Common myeloid progenitor, CD34-positive (primary cell): ENCODE measurements at regions not wholly inside any gene's neighbourhood (a gene's known extent, or its start where the extent isn't known, plus 50 kb on each side); places are given as distances from the start of the nearest gene placed in this dataset.

Experiments used
- CTCF ChIA-PET: fragments of 350-600 bp; sonication (Branson Sonifier 250); formaldehyde crosslinking; loops from one replicate; lab custom pipeline; 2021; ENCODE audit warnings: antibody characterized with exemption; lab: Charles Lee
- POLR2A ChIA-PET: fragments of 350-600 bp; sonication (Branson Sonifier 250); formaldehyde crosslinking; loops from one replicate; lab custom pipeline; 2021; ENCODE audit warnings: antibody characterized with exemption; lab: Charles Lee
- DNase-seq, 3 donors: peaks; one replicate each; pipeline versions ENCODE4 v3.0.0 to v3.0.0-alpha.2; 2013
- H3K27ac ChIP-seq, 2 experiments: 1 replicate in 1 of 2; 2 replicates in 1 of 2; pipeline ENCODE4 v1.7.0; 2013; ENCODE audit warnings: inconsistent platforms in 2 of 2, low read length in 2 of 2, mild to moderate bottlenecking in 2 of 2, low read depth in 1 of 2, moderate library complexity in 1 of 2; ENCODE audit not compliant: severe bottlenecking in 2 of 2, insufficient read depth in 1 of 2, poor library complexity in 1 of 2
- H3K27me3 ChIP-seq, 5 experiments: replicated peaks in 2 of 5; 1 replicate in 3 of 5; 2 replicates in 2 of 5; pipeline versions ENCODE4 v1.6.1 to v1.7.0; 2013; ENCODE audit warnings: low read length in 4 of 5, mild to moderate bottlenecking in 2 of 5, moderate library complexity in 2 of 5, inconsistent platforms in 1 of 5; ENCODE audit not compliant: insufficient read depth in 5 of 5, control insufficient read depth in 4 of 5
- H3K36me3 ChIP-seq, 4 experiments: 1 replicate in 2 of 4; 2 replicates in 2 of 4; pipeline versions ENCODE4 v1.6.1 to v1.7.0; 2013; ENCODE audit warnings: low read length in 3 of 4, control low read depth in 1 of 4, mild to moderate bottlenecking in 1 of 4; ENCODE audit not compliant: control insufficient read depth in 4 of 4, insufficient read depth in 4 of 4
- H3K4me1 ChIP-seq, 4 experiments: 1 replicate in 3 of 4; 2 replicates in 1 of 4; pipeline versions ENCODE4 v1.6.1 to v1.7.1; 2013; ENCODE audit warnings: low read length in 3 of 4, mild to moderate bottlenecking in 3 of 4, control low read depth in 1 of 4, inconsistent platforms in 1 of 4, moderate library complexity in 1 of 4; ENCODE audit not compliant: control insufficient read depth in 4 of 4, insufficient read depth in 4 of 4; ENCODE audit errors: control extremely low read depth in 1 of 4
- H3K4me3 ChIP-seq, 7 experiments: 1 replicate in 4 of 7; 2 replicates in 3 of 7; pipeline versions ENCODE4 v1.5.1 to v1.7.0; 2013; ENCODE audit warnings: mild to moderate bottlenecking in 7 of 7, low read length in 6 of 7, moderate library complexity in 6 of 7, inconsistent platforms in 2 of 7, low read depth in 2 of 7, control low read depth in 1 of 7; ENCODE audit not compliant: insufficient read depth in 4 of 7, control insufficient read depth in 1 of 7; ENCODE audit errors: extremely low read depth in 1 of 7
- H3K9me3 ChIP-seq, 5 experiments: 1 replicate in 4 of 5; 2 replicates in 1 of 5; pipeline versions ENCODE4 v1.6.1 to v1.7.1; 2013; ENCODE audit warnings: low read length in 4 of 5, mild to moderate bottlenecking in 2 of 5, inconsistent platforms in 1 of 5, low read depth in 1 of 5, moderate library complexity in 1 of 5; ENCODE audit not compliant: control insufficient read depth in 4 of 5, insufficient read depth in 2 of 5; ENCODE audit errors: control extremely low read depth in 1 of 5
- WGBS: methylation state at CpG from one replicate; pipeline ENCODE4 v1.1.5; 2013; ENCODE audit not compliant: insufficient coverage; 5-methylcytosine and 5-hydroxymethylcytosine counted together

DNA sequence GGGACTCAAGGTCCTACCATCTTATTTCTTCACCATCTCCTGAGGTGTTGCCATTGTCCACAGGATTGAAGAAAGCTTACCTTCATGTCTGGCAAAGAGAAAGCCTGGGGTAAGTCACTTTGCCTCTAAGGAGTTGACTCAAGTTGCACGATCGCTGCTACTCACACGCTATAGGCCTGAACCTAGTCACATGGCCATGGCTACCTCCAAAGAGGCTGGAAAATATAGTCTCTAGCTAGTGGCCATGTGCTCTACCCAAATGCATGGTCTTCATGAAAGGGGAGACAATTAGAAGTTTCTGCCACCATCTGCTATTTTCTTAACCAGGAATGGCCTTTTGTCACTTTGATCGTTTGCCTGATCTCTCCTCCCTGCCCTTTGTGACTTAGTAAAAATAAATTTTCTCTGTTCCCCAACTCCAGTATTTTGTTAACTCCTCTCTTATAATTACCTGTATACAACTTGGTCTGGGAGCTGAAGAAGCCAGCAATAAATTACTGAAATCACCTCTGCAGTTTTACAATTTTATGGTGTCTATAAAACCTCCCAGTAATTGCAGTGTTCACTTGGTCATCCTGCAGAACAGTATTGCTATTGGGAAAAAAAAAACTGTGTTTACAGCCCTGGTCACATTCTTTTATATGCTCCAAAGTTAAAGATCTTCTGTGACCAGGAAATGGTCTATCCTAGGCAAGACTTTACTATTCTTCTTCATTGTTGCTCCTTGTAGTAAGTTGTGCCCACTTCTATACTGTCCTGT lies 126.7 kb upstream of the TSPAN5 start:
- H3K9me3 ChIP-seq = no peaks in the 10 kb centered on the region
- peaks cover 0 to 1% (median 0%) of the 10 kb centered on the region in 5 experiments for H3K27me3 ChIP-seq
- DNase-seq = no peak
- H3K27ac ChIP-seq = no peak overlapping the region
- no peaks in the 10 kb centered on the region for H3K36me3 ChIP-seq
- H3K4me3 ChIP-seq = no peak overlapping the region
- CTCF ChIA-PET = no interaction called here
- POLR2A ChIA-PET = no interaction called here
- 100% methylated on average over 4 of the region's 4 CpGs for WGBS
- H3K4me1 ChIP-seq = no peaks in the 10 kb centered on the region

DNA sequence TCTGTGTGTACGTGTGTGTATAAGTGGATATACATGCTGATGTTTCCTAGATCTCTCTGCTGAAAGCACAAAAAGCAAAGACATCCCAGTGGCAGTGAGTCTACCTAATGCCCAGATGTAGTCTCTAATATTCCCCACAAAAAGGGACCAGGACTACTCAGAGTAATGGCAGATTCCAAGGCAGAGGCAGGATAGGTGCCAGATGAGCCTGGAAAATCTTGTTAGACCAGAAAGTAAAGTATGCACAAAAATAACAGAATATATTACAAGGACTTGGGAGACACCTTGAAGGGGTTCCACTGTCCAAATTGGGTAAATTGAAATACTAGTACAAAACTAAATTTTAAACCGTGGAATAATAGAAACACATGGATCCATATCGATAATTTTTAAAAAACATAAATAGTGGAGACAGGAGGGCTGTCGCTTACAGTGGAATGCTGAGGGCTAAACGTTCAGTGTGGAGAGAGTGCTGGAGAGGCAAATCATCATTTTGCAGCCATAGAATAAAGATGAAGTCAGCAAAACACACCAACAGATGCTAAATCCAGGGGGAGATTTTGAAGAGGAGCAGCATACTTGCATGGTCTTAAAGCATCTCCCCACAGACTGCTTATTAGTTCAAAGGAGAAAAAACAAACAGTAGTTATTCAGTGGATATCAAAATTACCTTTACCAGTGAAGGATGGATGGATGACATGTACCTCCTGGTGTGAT lies 123.4 kb upstream of the TSPAN5 start:
- POLR2A ChIA-PET = no interaction called here

DNA sequence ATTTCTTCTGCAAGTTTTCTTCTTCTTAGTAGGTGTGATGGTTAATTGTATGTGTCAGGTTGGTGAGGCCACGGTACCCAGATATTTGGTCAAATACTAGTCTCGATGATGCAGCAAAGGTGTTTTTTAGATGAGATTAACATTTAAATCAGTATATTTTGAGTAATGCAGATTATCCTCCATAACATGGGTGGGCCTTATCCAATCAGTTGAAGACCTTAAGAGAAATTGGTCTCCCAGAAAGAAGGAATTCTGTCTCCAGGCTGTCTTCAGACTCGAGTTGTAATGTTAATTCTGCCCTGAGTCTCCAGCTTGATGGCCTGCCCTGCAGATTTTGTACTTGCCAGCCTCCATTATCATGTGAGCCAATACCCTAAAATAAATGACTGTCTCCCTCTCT lies 122.5 kb upstream of the TSPAN5 start:
- ChIA-PET POLR2A (no interaction called here), CTCF (no interaction called here)
- no peak overlapping the region for H3K4me3 ChIP-seq
- H3K27me3 ChIP-seq = peaks cover 0 to 1% (median 0%) of the 10 kb centered on the region in 5 experiments
- no peaks in the 10 kb centered on the region for H3K4me1 ChIP-seq
- H3K36me3 ChIP-seq = no peaks in the 10 kb centered on the region
- DNase-seq = no peak
- no peak overlapping the region for H3K27ac ChIP-seq
- no peaks in the 10 kb centered on the region for H3K9me3 ChIP-seq
- 100% methylated on average over 1 of the region's 3 CpGs for WGBS

More for the DNA sequence above, 123.4 kb upstream of the TSPAN5 start:
- Histone ChIP-seq H3K4me3 (no peak overlapping the region), H3K9me3 (no peaks in the 10 kb centered on the region), H3K36me3 (no peaks in the 10 kb centered on the region), H3K27me3 (peaks cover 0 to 1% (median 0%) of the 10 kb centered on the region in 5 experiments), H3K27ac (no peak overlapping the region), H3K4me1 (no peaks in the 10 kb centered on the region)
- 100% methylated on average over 1 of the region's 5 CpGs for WGBS
- CTCF ChIA-PET = no interaction called here
- no peak for DNase-seq

GRCh38 chr4:98779088-98779487 lies 120.7 kb upstream of the TSPAN5 start:
- H3K27me3 ChIP-seq = peaks cover 0 to 1% (median 0%) of the 10 kb centered on the region in 5 experiments
- no peaks in the 10 kb centered on the region for H3K4me1 ChIP-seq
- ChIA-PET POLR2A (no interaction called here), CTCF (no interaction called here)
- no peaks in the 10 kb centered on the region for H3K36me3 ChIP-seq
- H3K4me3 ChIP-seq = no peak overlapping the region
- no peak for DNase-seq
- WGBS = 93% methylated on average over 3 of the region's 3 CpGs
- no peak overlapping the region for H3K27ac ChIP-seq
- H3K9me3 ChIP-seq = no peaks in the 10 kb centered on the region

GRCh38 chr4:98778206-98778605 lies 119.8 kb upstream of the TSPAN5 start:
- DNase-seq = no peak
- Histone ChIP-seq H3K27me3 (peaks cover 0 to 1% (median 0%) of the 10 kb centered on the region in 5 experiments), H3K4me3 (no peak overlapping the region), H3K36me3 (no peaks in the 10 kb centered on the region), H3K9me3 (no peaks in the 10 kb centered on the region), H3K4me1 (no peaks in the 10 kb centered on the region), H3K27ac (no peak overlapping the region)
- POLR2A ChIA-PET = no interaction called here
- CTCF ChIA-PET = no interaction called here
- 100% methylated on average over 1 of the region's 4 CpGs for WGBS

GRCh38 chr4:98775672-98776071 lies 117.3 kb upstream of the TSPAN5 start:
- ChIA-PET CTCF (no interaction called here), POLR2A (no interaction called here)
- H3K27me3 ChIP-seq = no peaks in the 10 kb centered on the region
- no CpG with 5 or more reads among the region's 2 CpGs for WGBS
- no peak for DNase-seq
- H3K36me3 ChIP-seq = no peaks in the 10 kb centered on the region
- no peaks in the 10 kb centered on the region for H3K4me1 ChIP-seq
- H3K4me3 ChIP-seq = no peak overlapping the region
- H3K9me3 ChIP-seq = no peaks in the 10 kb centered on the region
- H3K27ac ChIP-seq = no peak overlapping the region

GRCh38 chr4:98773638-98774037 lies 115.2 kb upstream of the TSPAN5 start:
- Histone ChIP-seq H3K36me3 (no peaks in the 10 kb centered on the region), H3K4me3 (no peak overlapping the region), H3K4me1 (no peaks in the 10 kb centered on the region), H3K9me3 (peaks cover 0 to 5% (median 0%) of the 10 kb centered on the region in 5 experiments), H3K27me3 (no peaks in the 10 kb centered on the region), H3K27ac (no peak overlapping the region)
- CTCF ChIA-PET = no interaction called here
- DNase-seq = no peak
- WGBS = 88% methylated on average over 4 of the region's 4 CpGs
- POLR2A ChIA-PET = no interaction called here
